HEK293 (cell line): ENCODE measurements at regions not wholly inside any gene's neighbourhood (a gene's known extent, or its start where the extent isn't known, plus 50 kb on each side); places are given as distances from the start of the nearest gene placed in this dataset.

Experiments used
- CTCF ChIA-PET: fragments of 350-600 bp; formaldehyde crosslinking; extraction: SDS; loops from one replicate; lab custom pipeline; 2021; ENCODE audit warnings: antibody characterized with exemption; lab: Yijun Ruan, JAX
- POLR2A ChIA-PET: fragments of 300-600 bp; formaldehyde crosslinking; extraction: SDS; loops from one replicate; lab custom pipeline; 2020; ENCODE audit warnings: antibody characterized with exemption, inconsistent platforms; lab: Yijun Ruan, JAX
- H3K27ac ChIP-seq: fragments of 200-500 bp; sonication (Bioruptor generic); 2 replicates; pipeline ENCODE4 v1.5.1; 2014; ENCODE audit warnings: low read depth, low read length, control low read depth, inconsistent platforms; ENCODE audit errors: extremely low read depth
- H3K36me3 ChIP-seq, 2 experiments: fragments of 200-500 bp in 1 of 2; sonication (Bioruptor generic) in 1 of 2; 1 replicate in 1 of 2; 2 replicates in 1 of 2; pipeline ENCODE4 v1.5.1; 2014 to 2017; ENCODE audit warnings: inconsistent platforms in 2 of 2, low read length in 2 of 2; ENCODE audit not compliant: control insufficient read depth in 2 of 2, insufficient read depth in 1 of 2
- H3K4me1 ChIP-seq: fragments of 200-500 bp; sonication (Bioruptor generic); 2 replicates; pipeline ENCODE4 v1.5.1; 2014; ENCODE audit warnings: mild to moderate bottlenecking, low read length, inconsistent platforms; ENCODE audit not compliant: control insufficient read depth, insufficient read depth
- H3K4me3 ChIP-seq: 2 replicates; pipeline ENCODE4 v1.5.1; 2011; ENCODE audit warnings: low read depth, mild to moderate bottlenecking, control low read depth, low read length, moderate library complexity
- H3K9me3 ChIP-seq: fragments of 200-500 bp; sonication (Bioruptor generic); 2 replicates; pipeline ENCODE4 v1.5.1; 2014; ENCODE audit warnings: low read depth, low read length, inconsistent platforms; ENCODE audit not compliant: control insufficient read depth, insufficient read depth
- EGR2 ChIP-seq: fragments of 450-650 bp; formaldehyde crosslinking; IDR thresholded peaks from 2 replicates; pipeline ENCODE4 v1.5.1; 2016; ENCODE audit warnings: low read depth, missing biosample characterization, missing genetic modification characterization
- GLI2 ChIP-seq: fragments of 450-650 bp; formaldehyde crosslinking; IDR thresholded peaks from 2 replicates; pipeline ENCODE4; 2017; ENCODE audit warnings: missing biosample characterization, missing genetic modification characterization, low read depth, borderline replicate concordance
- GLIS1 ChIP-seq: fragments of 450-650 bp; formaldehyde crosslinking; IDR thresholded peaks from 2 replicates; pipeline ENCODE4 v1.5.1; 2016; ENCODE audit warnings: missing biosample characterization, missing genetic modification characterization
- GLIS2 ChIP-seq: fragments of 450-650 bp; formaldehyde crosslinking; IDR thresholded peaks from 2 replicates; pipeline ENCODE4 v1.5.1; 2016; ENCODE audit warnings: missing biosample characterization, missing genetic modification characterization
- PRDM1 ChIP-seq: fragments of 450-650 bp; formaldehyde crosslinking; IDR thresholded peaks from 2 replicates; pipeline ENCODE4; 2016; ENCODE audit warnings: missing biosample characterization, missing genetic modification characterization
- TCF7L2 ChIP-seq: IDR thresholded peaks from 2 replicates; pipeline ENCODE4 v1.6.1; 2011; ENCODE audit warnings: low read depth, mild to moderate bottlenecking, inconsistent platforms, low read length, moderate library complexity, borderline replicate concordance
- TRIM28 ChIP-seq: IDR thresholded peaks from 2 replicates; pipeline ENCODE4 v1.6.1; 2011; ENCODE audit warnings: low read length, control low read depth, borderline replicate concordance
- ZNF157 ChIP-seq: fragments of 450-650 bp; formaldehyde crosslinking; IDR thresholded peaks from 2 replicates; pipeline ENCODE4 v1.5.1; 2016; ENCODE audit warnings: missing biosample characterization, missing genetic modification characterization
- ZNF174 ChIP-seq: fragments of 450-650 bp; formaldehyde crosslinking; IDR thresholded peaks from 2 replicates; pipeline ENCODE4 v1.5.0; 2017; ENCODE audit warnings: missing biosample characterization, mild to moderate bottlenecking, missing genetic modification characterization
- ZNF175 ChIP-seq: fragments of 450-650 bp; formaldehyde crosslinking; IDR thresholded peaks from 2 replicates; pipeline ENCODE4 v1.5.1; 2016; ENCODE audit warnings: missing biosample characterization, missing genetic modification characterization
- ZNF280D ChIP-seq: fragments of 450-650 bp; formaldehyde crosslinking; IDR thresholded peaks from 2 replicates; pipeline ENCODE4 v1.5.1; 2016; ENCODE audit warnings: missing biosample characterization, missing genetic modification characterization
- ZNF335 ChIP-seq: fragments of 450-650 bp; formaldehyde crosslinking; conservative IDR thresholded peaks from 2 replicates; pipeline ENCODE4 v1.5.1; 2016; ENCODE audit warnings: missing biosample characterization, missing genetic modification characterization
- ZNF416 ChIP-seq: fragments of 450-650 bp; formaldehyde crosslinking; IDR thresholded peaks from 2 replicates; pipeline ENCODE4 v1.5.1; 2016; ENCODE audit warnings: missing biosample characterization, missing genetic modification characterization
- ZNF660 ChIP-seq: fragments of 450-650 bp; IDR thresholded peaks from 2 replicates; pipeline ENCODE4 v1.5.1; 2018; ENCODE audit warnings: missing biosample characterization, mild to moderate bottlenecking, missing genetic modification characterization
- ZNF707 ChIP-seq: fragments of 450-650 bp; formaldehyde crosslinking; IDR thresholded peaks from 2 replicates; pipeline ENCODE4 v1.5.1; 2016; ENCODE audit warnings: missing biosample characterization, missing genetic modification characterization
- ZSCAN30 ChIP-seq: fragments of 450-650 bp; IDR thresholded peaks from 2 replicates; pipeline ENCODE4 v1.5.1; 2018; ENCODE audit warnings: missing biosample characterization, mild to moderate bottlenecking, missing genetic modification characterization, moderate library complexity
- TF ChIP-seq, protein P1 (sequence below): fragments of 450-650 bp; formaldehyde crosslinking; IDR thresholded peaks from 2 replicates; pipeline ENCODE4 v1.5.1; 2016; ENCODE audit warnings: missing biosample characterization, missing genetic modification characterization
- TF ChIP-seq, protein P2 (sequence below): fragments of 450-650 bp; formaldehyde crosslinking; IDR thresholded peaks from 2 replicates; pipeline ENCODE4 v1.5.1; 2016; ENCODE audit warnings: missing biosample characterization, missing genetic modification characterization

DNA sequence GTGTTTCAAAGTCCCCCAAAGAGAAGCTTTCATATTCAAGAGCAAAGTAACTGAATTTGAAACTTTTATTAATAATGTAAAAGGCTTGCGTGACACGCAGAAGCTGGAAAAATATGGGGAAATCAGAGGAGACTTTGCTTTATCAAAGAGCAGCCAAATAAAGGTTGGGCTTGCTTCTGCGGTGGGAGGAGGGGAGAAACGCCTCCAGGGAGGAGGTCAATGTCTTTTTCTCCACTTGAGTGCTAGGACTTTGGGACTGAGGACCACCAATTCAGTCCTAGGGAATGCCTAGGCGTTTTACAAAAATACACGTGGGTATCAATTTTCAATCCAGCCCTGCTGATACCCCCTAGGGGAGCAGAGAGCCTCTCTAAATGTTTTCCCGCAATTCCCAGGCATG, 60.9 kb upstream of the FZD10 start:
- TF ChIP-seq ZNF707 (tag by site-specific recombination) (no peak), TCF7L2 (peak; percentile 29; the same call in 1 of the 2 replicates), TRIM28 (peak; percentile 82)
- ChIA-PET POLR2A (no interaction called here), CTCF (no interaction called here)
- H3K4me1 ChIP-seq: no peaks in the 10 kb centered on the region
- no peaks in the 10 kb centered on the region for H3K9me3 ChIP-seq
- no peak overlapping the region for H3K27ac ChIP-seq
- no peak overlapping the region for H3K4me3 ChIP-seq
- no peaks in the 10 kb centered on the region for H3K36me3 ChIP-seq

GRCh38 chr12:130102266-130102665, 60.0 kb upstream of the FZD10 start:
- Histone ChIP-seq H3K36me3 (no peaks in the 10 kb centered on the region), H3K27ac (no peak overlapping the region), H3K9me3 (no peaks in the 10 kb centered on the region), H3K4me1 (no peaks in the 10 kb centered on the region), H3K4me3 (no peak overlapping the region)
- TF ChIP-seq GLI2 (tag by site-specific recombination) (no peak), ZNF280D (tag by site-specific recombination) (no peak), PRDM1 (tag by site-specific recombination) (no peak), ZSCAN30 (no peak), ZNF157 (tag by site-specific recombination) (no peak), EGR2 (tag by site-specific recombination) (no peak), GLIS2 (tag by site-specific recombination) (no peak), ZNF660 (no peak), ZNF175 (no peak), GLIS1 (tag by site-specific recombination) (no peak), ZNF416 (tag by site-specific recombination) (no peak), ZNF174 (tag by site-specific recombination) (no peak), ZNF335 (tag by site-specific recombination) (no peak)
- TF ChIP-seq, protein P1, sequence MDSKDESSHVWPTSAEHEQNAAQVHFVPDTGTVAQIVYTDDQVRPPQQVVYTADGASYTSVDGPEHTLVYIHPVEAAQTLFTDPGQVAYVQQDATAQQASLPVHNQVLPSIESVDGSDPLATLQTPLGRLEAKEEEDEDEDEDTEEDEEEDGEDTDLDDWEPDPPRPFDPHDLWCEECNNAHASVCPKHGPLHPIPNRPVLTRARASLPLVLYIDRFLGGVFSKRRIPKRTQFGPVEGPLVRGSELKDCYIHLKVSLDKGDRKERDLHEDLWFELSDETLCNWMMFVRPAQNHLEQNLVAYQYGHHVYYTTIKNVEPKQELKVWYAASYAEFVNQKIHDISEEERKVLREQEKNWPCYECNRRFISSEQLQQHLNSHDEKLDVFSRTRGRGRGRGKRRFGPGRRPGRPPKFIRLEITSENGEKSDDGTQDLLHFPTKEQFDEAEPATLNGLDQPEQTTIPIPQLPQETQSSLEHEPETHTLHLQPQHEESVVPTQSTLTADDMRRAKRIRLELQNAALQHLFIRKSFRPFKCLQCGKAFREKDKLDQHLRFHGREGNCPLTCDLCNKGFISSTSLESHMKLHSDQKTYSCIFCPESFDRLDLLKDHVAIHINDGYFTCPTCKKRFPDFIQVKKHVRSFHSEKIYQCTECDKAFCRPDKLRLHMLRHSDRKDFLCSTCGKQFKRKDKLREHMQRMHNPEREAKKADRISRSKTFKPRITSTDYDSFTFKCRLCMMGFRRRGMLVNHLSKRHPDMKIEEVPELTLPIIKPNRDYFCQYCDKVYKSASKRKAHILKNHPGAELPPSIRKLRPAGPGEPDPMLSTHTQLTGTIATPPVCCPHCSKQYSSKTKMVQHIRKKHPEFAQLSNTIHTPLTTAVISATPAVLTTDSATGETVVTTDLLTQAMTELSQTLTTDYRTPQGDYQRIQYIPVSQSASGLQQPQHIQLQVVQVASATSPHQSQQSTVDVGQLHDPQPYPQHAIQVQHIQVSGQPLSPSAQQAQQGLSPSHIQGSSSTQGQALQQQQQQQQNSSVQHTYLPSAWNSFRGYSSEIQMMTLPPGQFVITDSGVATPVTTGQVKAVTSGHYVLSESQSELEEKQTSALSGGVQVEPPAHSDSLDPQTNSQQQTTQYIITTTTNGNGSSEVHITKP (tag by site-specific recombination): no peak
- TF ChIP-seq, protein P2, sequence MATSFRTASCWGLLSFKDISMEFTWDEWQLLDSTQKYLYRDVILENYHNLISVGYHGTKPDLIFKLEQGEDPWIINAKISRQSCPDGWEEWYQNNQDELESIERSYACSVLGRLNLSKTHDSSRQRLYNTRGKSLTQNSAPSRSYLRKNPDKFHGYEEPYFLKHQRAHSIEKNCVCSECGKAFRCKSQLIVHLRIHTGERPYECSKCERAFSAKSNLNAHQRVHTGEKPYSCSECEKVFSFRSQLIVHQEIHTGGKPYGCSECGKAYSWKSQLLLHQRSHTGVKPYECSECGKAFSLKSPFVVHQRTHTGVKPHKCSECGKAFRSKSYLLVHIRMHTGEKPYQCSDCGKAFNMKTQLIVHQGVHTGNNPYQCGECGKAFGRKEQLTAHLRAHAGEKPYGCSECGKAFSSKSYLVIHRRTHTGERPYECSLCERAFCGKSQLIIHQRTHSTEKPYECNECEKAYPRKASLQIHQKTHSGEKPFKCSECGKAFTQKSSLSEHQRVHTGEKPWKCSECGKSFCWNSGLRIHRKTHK: no peak
- ChIA-PET CTCF (no interaction called here), POLR2A (no interaction called here)
